Panc1 (cell line): ENCODE measurements at regions not wholly inside any gene's neighbourhood (a gene's known extent, or its start where the extent isn't known, plus 50 kb on each side); places are given as distances from the start of the nearest gene placed in this dataset.

Experiments
- ATAC-seq: fragments of 200-7000 bp; cut with Tn5 transposase; 2 replicates; pipeline ENCODE4 v1.9.1; 2020; ENCODE audit warnings: mild to moderate bottlenecking, moderate library complexity
- BruUV-seq: library from RNA; stranded (reverse); fragments of 400-500 nt; replicated peaks from 2 replicates; lab custom pipeline; 2021; lab: Mats Ljungman, UMichigan
- CTCF ChIA-PET: fragments of 300-600 bp; sonication (Branson Sonifier 250); formaldehyde crosslinking; loops from one replicate; lab custom pipeline; 2022; ENCODE audit warnings: antibody characterized with exemption; lab: Charles Lee
- POLR2A ChIA-PET: fragments of 300-600 bp; sonication (Branson Sonifier 250); formaldehyde crosslinking; loops from one replicate; lab custom pipeline; 2022; ENCODE audit warnings: antibody characterized with exemption; lab: Charles Lee
- DNase-seq: peaks from one replicate; pipeline ENCODE4 v3.0.0-alpha.2; 2010; ENCODE audit warnings: low read depth, low spot score
- H3K27ac ChIP-seq: 2 replicates; pipeline ENCODE4 v1.5.1; 2011; ENCODE audit warnings: mild to moderate bottlenecking, low read length, inconsistent platforms
- H3K27me3 ChIP-seq: fragments of 200-500 bp; sonication (Bioruptor generic); 2 replicates; pipeline ENCODE4 v1.6.0; 2014; ENCODE audit warnings: low read length, inconsistent platforms; ENCODE audit not compliant: control insufficient read depth, insufficient read depth
- H3K36me3 ChIP-seq: fragments of 200-500 bp; sonication (Bioruptor generic); 2 replicates; pipeline ENCODE4 v1.5.1; 2014; ENCODE audit warnings: inconsistent platforms, mild to moderate bottlenecking, low read length, moderate library complexity; ENCODE audit not compliant: control insufficient read depth, insufficient read depth
- H3K4me1 ChIP-seq: 2 replicates; pipeline ENCODE4 v1.5.1; 2011; ENCODE audit warnings: inconsistent platforms, mild to moderate bottlenecking, low read length, moderate library complexity; ENCODE audit not compliant: control insufficient read depth, insufficient read depth
- H3K4me3 ChIP-seq, 2 experiments: 2 replicates each; pipeline ENCODE4 v1.5.1; 2011 to 2012; ENCODE audit warnings: low read depth in 2 of 2, low read length in 2 of 2, mild to moderate bottlenecking in 2 of 2, inconsistent platforms in 1 of 2, moderate library complexity in 1 of 2
- H3K9me3 ChIP-seq: fragments of 200-500 bp; sonication (Bioruptor generic); 2 replicates; pipeline ENCODE4 v1.5.1; 2014; ENCODE audit warnings: low read depth, mild to moderate bottlenecking, inconsistent platforms, low read length, moderate library complexity; ENCODE audit not compliant: control insufficient read depth, insufficient read depth
- CTCF ChIP-seq: fragments of 450-650 bp; IDR thresholded peaks from 2 replicates; pipeline ENCODE4 v1.5.1; 2017; ENCODE audit warnings: mild to moderate bottlenecking
- POLR2AphosphoS5 ChIP-seq: IDR thresholded peaks from 2 replicates; pipeline ENCODE4 v1.6.1; 2012; ENCODE audit warnings: mild to moderate bottlenecking, low read depth, low read length, moderate library complexity
- REST ChIP-seq, 2 experiments: IDR thresholded peaks; 2 replicates each; pipeline ENCODE4 v1.6.1; 2011 to 2012; ENCODE audit warnings: low read depth in 2 of 2, control low read depth in 1 of 2, low read length in 1 of 2, mild to moderate bottlenecking in 1 of 2, moderate library complexity in 1 of 2; ENCODE audit not compliant: insufficient read depth in 1 of 2
- SIN3A ChIP-seq: IDR thresholded peaks from 2 replicates; pipeline ENCODE4 v1.6.1; 2012; ENCODE audit warnings: low read depth, mild to moderate bottlenecking, low read length, moderate library complexity, borderline replicate concordance; ENCODE audit not compliant: insufficient read depth
- TCF7L2 ChIP-seq: IDR thresholded peaks from 2 replicates; pipeline ENCODE4 v1.6.1; 2011; ENCODE audit warnings: mild to moderate bottlenecking, low read depth, low read length, inconsistent platforms
- in situ Hi-C: cut with HindIII; loops from 2 replicates; pipeline ENCODE4 v1.10.0; 2016; ENCODE audit warnings: low sequenced_read_pairs, low pct_unique_long_range_greater_than_20kb
- intact Hi-C: fragments of 100-400 bp; cut with micrococcal nuclease; formaldehyde crosslinking; loops from one replicate; pipeline ENCODE4 v1.10.0; 2022; ENCODE audit not compliant: unreplicated experiment

DNA sequence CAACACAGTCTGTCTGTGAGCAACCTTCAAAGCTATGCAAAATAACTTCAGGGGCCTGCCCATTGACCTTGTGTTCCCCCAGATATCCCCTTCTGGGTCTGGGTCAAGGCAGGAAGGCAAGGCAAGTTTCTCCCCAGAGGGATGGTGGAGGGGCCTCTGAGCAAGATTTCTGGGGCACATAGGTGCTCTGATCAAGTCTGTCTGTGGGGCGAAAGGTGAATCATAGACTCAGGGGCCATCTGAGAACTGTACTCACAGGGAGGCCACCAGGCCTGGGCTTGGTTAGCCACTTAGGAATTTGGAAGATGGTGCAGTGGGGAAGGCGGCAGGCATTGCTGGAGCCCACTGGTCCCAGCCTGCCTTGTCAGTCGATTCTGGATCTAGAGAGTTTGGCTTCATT, 92.4 kb downstream of the MINAR1 start:
- ChIA-PET CTCF (no interaction called here), POLR2A (no interaction called here)
- no peak for DNase-seq
- intact Hi-C loops, result no loop called here
- TF ChIP-seq REST (IDR thresholded peaks at IDR 0.05; ENCODE audit: insufficient read depth in 1 of 2, low read depth in 2 of 2, low read length in 1 of 2) (no peak), TCF7L2 (no peak), CTCF (no peak), SIN3A (no peak), POLR2AphosphoS5 (no peak)
- ATAC-seq, result no peak
- Histone ChIP-seq H3K27ac (no peak overlapping the region), H3K4me1 (no peaks in the 10 kb centered on the region), H3K9me3 (no peaks in the 10 kb centered on the region), H3K36me3 (no peaks in the 10 kb centered on the region), H3K27me3 (peaks cover 7% of the 10 kb centered on the region; the same call in 1 of the 2 replicates), H3K4me3 (no peak overlapping the region)
- in situ Hi-C loops, result no loop called here
- no TSS peak for BruUV-seq

GRCh38 chr15:79526376-79526775, 94.2 kb downstream of the MINAR1 start:
- CTCF ChIA-PET, result no interaction called here
- POLR2A ChIA-PET, result no interaction called here
- BruUV-seq, result no TSS peak

More at GRCh38 chr15:79526376-79526775, 94.2 kb downstream of the MINAR1 start:
- Histone ChIP-seq H3K4me3 (no peak overlapping the region), H3K4me1 (no peaks in the 10 kb centered on the region), H3K27me3 (0 out of 2 replicates have a peak, but pooled peaks cover 5% of the 10 kb centered on the region), H3K36me3 (no peaks in the 10 kb centered on the region), H3K27ac (no peak overlapping the region), H3K9me3 (no peaks in the 10 kb centered on the region)
- intact Hi-C loops (no loop called here), in situ Hi-C loops (no loop called here)
- no peak for DNase-seq
- TF ChIP-seq POLR2AphosphoS5 (no peak), SIN3A (no peak), CTCF (no peak), REST (IDR thresholded peaks at IDR 0.05; ENCODE audit: insufficient read depth in 1 of 2, low read depth in 2 of 2, low read length in 1 of 2) (no peak), TCF7L2 (no peak)
- ATAC-seq, result no peak
